HG03175 (cell line): ENCODE measurements at regions not wholly inside any gene's neighbourhood (a gene's known extent, or its start where the extent isn't known, plus 50 kb on each side); places are given as distances from the start of the nearest gene placed in this dataset.
A peak's percentile ranks its signal among the peaks of the same experiment; 100 is the strongest.

ENCODE experiments used
- ATAC-seq: cut with Tn5 transposase; IDR thresholded peaks from one replicate; pipeline ENCODE4 v1.9.1; 2021; ENCODE audit warnings: mild to moderate bottlenecking, moderate library complexity; ENCODE audit not compliant: unreplicated experiment

DNA sequence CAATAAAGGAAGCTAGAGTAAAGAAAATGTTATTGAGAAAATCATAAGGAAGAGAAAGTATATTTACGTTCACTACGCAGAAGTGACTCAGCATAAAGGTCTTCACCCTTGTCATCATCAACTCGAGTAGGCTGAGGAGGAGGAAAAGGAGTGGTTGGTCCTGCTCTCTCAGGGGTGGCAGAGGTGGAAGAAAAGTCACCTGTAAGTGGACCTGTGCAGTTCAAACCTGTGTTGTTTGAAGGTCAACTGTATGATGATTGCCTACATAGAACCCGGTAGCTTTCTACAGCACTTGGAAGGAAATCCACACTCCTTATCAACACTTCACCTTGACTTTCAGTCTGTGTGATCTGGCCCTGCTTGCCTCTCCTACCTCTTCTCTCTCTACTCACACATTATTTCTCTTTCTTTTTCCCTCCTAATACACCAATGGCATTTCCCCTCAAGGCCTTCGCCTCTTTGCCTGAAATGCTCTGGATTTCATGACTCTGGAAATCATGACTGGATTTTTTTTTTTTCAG is 109.3 kb upstream of the CPEB4 start:
- no peak for ATAC-seq

DNA sequence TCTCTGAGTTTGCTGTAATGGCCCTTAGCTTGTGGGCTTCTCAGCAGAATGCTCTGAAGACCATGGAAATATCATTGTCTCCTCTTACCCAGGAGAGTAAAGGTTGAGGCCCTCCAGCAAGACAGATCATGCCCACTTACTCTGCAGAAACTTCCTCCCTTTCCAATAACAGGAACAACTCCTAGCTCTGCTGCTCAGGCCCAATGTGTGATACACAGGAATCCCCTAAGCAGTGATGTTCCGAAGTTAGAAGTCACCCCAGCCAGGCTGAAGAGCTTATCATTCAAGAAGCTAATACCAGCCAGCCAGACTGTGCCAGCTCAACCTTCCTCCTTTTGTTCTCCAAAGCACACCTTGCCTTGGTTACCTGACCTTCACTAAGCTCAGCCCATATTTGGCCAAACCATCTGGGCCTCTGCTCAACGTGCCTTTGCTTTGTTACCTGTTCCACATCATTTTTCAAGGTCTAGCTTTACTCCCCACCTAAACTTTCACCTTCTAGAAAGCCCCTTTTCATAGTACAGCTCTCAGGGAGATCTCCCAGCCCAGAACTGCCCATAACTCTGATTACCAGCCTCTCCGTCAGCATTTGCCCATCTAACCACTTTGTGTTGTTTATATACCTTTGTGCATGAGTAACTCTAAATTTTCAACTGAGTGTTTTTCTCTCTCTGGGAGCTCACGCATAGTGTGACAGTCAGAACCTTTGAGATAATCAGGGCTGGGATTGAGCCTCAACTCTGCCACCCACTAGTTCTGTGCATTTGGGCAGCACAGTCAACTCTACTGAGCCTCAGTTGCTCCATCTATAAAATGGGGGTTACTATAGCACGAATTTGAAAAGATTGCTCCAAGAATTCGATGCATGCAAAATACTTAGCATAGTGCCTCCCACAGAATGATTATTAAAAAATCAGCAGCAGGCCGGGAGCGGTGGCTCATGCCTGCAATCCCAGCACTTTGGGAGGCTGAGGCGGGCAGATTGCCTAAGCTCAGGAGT is 107.6 kb upstream of the CPEB4 start:
- ATAC-seq: no peak

DNA sequence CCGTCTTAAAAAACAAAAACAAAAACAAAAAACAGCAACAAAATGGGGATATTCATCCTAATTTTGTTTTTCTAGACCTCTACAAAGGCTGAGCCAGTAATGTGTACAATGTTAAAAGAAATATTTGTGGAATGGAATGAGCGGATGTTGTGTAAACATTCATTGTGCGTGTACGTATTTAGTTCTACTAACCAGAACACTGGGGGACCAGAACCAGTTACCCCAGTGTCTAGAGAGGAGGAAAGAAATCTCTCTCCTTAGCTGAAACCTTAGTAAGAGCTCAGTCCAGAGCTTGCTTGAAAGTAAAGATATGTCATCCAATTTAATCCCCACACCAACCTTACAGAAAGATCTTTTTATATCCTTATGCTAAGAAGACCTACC is 106.7 kb upstream of the CPEB4 start:
- ATAC-seq: no peak

DNA sequence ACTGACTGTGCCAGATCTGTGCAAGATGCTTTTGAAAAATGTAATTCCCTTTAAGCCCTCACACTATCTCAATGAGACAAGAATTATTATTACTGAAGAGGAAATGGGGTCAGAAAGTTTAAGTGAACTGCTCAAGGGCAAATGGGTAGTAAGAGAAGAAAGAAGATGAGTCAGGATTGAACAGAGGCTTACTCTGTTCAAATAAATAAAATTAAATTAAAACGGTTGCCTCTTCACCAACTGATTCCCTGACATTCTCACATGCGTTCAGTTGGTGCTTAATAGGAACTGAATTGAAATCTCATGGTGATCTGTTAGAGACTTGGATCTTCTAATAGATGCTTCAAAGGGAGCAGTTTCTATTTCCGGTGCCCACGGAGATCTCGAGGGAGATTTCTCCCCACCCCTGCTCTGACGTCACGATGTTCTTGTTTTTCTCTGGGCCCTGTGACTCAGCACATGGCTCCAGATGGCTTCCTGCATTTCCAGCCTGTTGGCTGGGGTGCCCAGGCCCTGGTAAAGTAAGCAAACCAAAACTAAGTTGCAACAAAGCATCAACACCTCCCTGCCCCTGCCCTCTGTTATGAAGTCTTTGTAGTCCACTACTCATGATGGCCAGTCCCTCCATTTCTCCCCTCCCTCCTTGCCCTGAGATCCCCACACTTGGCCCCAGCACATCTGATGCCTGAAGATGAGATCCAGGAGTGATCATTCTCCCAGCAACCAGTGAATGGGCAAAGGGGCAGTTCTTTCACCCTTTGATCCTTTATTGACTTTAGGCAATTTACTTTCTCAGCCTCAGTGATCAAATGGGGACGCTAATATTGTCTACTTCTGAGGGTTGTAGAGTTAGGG is 106.1 kb upstream of the CPEB4 start:
- no peak for ATAC-seq

DNA sequence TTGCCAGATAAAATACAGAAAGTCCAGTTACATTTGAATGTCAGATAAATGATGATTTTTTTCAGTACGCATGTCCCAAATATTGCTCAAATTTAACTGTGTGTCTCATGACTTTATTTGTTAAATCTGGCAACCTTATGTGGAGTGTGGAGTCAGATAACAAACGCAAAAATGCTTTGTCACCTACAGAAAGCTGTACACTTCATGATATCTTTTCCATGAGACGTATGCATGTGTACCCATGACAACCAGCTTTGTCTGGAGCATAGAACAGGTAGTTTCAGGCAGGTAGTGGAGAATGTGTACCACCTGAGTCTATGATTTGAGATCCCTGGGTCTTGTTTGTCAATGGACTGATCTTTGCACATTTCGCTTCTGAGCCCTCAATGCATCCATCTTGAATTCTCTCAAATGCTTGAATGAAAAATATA is 105.5 kb upstream of the CPEB4 start:
- no peak for ATAC-seq

DNA sequence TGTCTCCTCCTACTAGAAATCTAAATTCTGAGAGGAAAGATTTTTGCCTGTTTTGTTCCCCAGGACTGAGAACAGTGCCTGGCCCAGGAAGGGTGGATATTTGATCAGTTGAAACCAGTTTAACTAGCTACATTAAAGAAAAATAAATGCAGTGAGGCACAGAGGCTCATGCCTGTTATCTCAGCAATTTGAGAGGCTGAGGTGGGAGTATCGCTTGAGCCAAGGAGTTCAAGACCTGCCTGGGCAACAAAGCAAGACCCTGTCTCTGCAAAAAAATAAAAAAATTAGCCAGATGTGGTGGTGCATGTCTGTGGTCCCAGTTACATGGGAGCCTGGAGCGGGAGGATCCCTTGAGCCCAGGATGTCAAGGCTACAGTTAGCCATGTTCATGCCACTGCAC is 104.8 kb upstream of the CPEB4 start:
- ATAC-seq: no peak

DNA sequence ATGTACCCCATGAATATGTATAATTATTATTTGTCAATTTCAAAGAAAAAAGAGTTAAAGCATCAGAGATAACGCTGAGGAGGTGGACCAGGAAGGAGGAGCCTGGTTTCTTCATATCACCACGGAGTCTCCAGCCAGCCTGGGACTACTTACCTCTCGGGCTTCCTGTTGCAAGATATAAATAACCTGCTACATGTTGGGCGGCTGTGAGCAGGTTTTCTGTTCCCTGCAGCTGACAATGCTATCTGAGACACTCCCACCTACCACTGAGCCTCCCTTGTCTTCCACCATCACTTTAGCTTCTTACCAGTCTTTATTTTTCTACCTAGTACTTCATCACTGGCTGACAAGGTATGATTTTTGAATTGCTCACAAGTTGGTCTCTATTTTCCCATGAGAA is 102.7 kb upstream of the CPEB4 start:
- ATAC-seq: no peak

DNA sequence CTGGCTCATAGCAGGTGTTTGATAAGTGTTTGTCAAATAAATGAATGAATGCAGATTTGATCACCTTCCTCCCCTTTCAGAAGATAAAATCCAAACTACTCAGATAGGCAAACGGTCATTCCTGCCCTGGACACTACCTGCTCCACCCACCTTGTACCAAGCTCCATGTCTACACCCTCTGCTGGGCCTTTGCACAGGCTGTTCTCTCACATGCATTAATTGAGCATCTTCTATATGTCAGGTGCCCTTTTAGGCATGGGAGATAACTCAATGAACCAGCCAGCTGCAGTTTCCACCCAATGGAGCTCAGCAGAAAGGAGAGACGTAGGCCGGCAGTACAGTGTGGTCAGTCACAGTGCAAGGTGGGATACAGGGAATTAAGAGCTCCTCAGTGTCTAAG is 102.3 kb upstream of the CPEB4 start:
- ATAC-seq: no peak

DNA sequence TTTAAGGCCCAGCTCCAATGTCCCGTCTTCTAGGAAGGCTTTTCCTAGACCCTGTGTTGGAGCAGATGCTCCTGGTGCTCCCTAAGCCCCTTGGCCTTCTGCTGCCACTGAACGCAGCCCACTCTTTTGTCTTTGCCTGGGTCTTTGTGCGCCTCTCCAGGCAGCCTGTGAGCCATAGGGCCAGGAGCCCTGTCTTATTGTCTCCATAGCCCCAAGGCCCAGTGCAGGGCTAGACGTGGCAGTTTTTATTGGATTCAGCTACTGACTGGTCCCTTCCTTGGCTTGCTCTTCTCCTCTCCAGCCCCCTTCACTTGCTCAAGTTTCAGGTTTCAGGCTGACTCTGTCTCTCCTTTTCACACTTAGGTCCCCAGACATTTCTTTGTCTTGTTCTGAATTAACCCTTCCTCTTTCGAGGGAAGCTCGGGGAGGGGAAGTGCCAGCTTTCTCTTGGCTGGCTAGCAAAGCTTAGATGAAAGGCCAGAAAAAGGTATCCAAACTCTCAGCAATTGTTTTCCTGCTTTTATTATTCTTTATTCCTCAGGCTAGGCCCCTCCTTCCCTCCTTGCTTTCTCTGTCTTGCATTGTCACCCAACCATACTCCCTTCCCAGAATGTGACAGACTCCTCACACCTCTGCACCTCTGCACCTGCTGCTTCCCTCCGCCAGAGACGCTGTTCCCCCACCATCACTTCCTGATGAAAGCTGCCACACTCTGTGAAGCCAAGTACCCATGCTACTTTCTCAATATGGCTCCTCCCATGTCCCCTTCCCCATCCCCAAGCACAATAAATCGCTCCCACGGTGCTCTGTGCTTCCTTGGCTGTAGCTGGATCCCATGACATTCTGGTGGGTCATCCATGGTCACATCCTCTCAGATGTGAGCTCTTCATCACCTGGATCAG is 101.6 kb upstream of the CPEB4 start:
- ATAC-seq: peak; percentile 70

DNA sequence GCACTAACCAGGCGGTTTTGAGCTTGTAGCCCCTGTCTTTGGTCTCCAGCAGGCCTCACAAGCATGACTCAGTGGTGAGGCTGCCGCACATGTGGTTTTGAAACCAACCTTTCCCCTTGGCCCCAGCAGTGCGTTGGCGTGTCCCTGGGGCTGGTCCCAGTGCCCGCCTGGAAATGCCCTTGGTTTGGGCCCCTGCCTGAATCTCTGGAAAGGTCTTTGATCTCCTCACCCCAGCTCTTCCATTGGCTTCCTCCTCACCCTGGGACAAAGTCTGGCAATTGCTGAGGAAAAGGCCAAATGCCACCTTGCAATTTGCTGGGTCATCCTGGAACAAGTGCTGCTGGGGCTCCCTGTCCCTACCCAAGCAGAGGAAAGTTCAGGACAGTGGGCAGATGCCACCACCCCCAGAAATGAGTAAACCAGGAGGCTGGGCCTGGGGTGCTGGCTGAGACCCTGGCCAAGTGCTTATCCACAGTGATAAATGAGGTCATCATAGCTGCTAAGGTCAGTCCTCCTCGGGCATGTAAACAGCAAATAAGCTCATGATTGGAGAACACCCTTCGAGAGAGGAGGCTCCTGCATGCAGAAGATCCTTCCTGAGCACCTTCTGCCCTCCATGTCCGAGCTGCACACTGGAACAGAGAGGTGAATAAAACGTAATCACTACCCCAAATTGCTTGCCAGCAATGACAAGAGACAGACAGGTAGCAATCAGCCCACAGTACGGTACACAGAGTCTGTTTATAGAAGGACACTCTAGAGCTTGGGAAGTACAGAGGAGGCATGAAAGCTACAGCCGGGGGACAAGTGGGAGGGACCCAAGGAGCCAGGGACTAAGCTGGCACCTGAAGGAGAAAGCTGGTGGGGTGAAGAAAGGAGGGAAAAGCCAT is 98.9 kb upstream of the CPEB4 start:
- ATAC-seq: no peak

DNA sequence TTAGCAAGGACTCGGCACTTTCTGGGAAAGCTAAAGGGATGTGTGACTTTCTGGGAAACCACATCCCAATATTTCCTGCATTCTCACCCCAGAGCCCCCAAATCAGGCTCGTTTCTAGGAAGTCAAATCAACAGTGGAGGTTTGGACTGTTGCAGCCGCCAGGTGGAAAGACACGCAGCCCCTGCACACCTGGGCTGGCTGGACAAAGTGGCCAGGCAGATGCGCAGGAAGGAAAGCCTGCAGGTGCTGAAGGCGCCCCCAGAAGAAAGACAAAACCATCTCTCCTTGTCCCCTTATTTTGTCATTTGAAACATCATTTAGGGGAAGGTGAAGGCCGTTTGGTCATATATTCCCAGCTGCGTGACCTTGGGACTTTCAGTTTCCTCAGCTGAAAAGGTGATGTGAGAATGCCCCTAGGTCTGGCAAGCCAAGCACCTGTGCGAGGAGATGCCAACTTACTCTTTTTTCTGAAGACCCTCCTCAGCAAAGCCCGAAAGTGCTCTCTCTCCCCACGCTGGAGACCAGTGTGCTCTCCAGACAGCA is 97.9 kb upstream of the CPEB4 start:
- no peak for ATAC-seq

DNA sequence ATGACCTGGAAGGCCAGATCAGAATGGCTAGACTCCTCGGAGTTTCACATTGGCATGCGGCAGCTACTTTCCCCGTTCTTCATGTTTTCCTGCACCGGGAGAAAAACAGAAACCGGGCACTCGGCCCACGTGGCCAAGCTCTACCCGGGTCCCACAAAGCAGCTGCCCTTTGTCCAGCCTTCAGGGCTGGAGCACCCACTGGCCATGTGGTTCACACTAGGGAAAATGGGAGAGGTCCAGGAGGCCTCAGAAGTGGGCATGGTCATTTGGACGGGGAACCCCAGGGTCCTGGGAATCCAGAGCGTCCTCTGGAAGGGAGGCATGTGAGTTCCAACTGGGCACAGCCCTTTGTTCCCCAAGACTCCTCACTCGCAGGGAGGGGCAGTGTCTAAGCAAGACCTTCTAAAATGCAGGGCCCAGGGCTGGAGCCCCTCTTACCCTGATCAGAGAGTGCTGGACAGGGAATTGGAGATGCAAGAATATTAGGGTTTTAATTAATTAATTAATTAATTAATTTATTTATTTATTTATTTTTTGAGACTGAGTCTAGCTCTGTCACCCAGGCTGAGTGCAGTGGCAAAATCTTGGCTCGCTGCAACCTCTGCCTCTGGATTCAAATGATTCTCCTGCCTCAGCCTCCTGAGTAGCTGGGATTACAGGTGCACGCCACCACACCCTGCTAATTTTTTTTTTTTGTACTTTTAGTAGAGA is 97.2 kb upstream of the CPEB4 start:
- ATAC-seq: no peak

DNA sequence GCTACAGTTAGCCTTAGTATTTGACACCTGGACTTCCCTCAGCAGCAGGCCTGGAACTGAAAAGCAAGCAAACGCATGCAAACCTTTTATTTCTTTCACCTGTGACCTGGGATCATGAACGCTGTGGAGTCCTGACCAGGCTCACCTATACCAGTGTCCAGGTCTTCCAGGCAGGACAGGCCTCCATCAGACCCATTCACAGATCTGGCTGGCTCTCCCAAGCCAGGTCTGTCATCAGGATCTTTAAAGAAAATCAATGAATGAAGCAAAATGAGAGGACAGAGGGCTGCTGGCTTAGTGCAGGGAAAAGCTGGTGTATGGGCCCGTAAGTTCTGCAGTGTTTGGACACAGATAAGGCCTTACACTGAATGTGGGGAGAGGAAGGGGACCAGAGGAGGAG is 96.3 kb upstream of the CPEB4 start:
- ATAC-seq: no peak

DNA sequence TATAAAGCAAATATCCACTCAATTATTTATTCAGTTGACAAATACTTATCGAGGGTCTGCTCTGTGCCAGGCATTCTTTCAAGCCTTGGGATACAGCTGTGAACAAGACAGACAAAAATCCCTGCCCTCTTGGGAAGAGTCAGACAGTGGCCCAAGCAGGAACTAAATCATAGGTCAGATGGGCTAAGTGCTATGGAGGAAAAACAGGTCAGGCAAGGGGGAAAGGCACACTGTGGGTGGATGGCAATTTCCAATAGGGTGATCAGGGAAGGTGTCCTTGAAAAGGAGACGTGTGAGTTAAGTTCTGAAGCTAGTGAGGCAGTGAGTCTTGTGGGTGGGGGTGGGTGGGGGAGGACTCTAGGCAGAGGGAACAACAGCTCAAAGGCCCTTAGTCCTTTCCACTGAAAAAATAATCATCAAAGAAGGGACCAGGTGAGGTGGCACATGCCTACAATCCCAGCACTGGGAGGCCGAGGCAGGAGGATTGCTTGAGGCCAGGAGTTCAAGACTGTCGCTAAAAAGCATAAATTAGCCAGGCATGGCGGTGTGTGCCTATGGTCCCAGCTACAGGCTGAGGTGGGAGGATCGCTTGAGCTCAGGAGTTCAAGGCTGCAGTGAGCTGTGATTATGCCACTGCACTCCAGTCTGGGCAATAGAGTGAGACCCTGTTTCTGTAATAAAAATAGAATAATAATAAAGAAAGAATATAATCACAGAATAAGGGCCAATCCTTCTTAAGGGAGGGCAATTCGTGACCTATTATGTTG is 95.2 kb upstream of the CPEB4 start:
- ATAC-seq: no peak

DNA sequence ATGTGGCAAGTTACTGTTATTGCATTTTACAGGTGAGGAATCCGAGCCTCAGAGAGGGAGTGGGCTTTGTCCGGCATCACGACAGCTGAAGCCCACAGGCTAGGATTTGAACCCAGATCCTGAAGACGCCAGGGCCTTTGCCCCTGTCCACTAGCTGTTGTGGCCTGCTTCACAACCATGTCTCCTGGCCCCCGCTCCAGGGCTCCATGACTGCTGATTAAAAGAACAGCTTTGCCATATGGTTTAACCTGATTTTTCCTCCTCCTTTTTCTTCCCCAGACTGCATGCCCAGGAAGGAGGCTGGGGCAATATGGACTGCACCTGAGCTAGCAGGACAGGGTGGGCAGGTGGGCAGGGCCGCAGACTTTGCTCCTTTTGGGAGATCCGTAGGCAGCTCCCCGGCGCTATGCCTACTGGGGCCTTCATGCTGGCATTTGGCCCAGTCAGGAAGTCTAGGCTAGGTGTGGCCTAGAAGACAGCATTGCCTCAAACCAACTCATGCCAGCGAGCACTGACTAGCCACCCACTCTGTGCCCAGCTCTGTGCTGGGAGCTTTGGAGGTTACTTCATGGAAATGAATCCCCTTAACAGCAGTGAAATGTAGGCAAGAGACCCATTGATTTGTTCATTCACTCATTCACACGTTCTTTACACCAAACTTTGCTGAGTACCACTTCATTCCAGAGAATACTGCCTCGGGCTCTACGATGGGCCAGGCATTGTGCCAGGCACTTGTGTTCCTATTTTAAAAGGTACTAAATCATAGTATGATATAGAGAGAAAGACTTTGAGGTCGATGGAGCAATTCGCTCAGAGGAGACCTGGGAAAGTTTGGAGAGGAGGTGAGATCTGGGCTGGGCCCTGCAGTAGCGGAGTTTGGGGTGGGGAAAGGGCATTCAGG is 94.3 kb upstream of the CPEB4 start:
- ATAC-seq: no peak

DNA sequence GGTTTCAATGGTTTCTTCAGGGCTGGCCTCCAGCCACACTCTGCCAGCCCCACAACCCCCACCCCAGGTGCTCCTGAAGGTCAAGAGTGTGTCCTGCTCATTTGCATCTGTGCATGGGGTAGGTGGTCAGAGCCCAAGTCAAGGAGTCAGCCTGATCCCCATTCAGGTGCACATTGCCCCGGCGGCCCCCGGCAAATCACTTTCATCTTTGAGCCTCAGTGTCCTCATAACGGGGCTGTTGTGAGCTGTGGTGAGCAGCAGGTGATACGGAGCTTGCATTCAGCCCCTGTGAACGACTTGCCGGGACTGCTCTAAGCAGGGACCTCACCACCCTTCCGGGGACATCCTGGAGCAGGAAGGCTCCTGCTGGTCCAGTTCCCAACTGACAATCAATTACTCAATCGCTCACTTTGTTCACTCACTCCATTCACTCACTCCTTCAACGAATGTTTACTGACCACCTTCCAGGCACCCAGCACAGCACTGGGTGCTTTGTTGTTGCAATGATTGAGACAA is 93.2 kb upstream of the CPEB4 start:
- no peak for ATAC-seq

DNA sequence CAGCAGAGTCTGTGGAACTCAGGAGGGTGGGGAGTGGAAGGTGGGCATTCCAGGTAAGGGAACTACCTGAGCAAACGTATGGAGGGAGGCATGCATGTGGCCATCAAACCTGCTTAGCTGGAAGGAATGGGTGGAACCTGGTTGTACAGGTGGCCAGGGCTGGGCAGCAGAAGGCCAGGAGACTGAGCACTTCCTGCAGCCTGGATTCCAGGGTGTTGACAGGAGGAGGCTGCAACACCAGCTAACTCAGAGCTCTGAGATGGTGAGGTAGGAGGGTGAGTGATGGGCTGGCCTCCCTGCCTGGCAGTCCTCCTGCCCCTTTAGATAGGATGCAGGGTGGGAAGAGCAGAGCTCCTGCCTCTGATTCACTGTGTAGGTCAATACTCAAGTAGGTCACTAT is 92.5 kb upstream of the CPEB4 start:
- no peak for ATAC-seq
